HepG2 (cell line): ENCODE measurements at regions not wholly inside any gene's neighbourhood (a gene's known extent, or its start where the extent isn't known, plus 50 kb on each side); places are given as distances from the start of the nearest gene placed in this dataset.

Source experiments
- ATAC-seq: fragments of 200-7000 bp; cut with Tn5 transposase; 3 replicates; pipeline ENCODE4 v1.9.1; 2020; ENCODE audit warnings: mild to moderate bottlenecking, moderate library complexity
- BruUV-seq: library from RNA; stranded (reverse); fragments of 400-500 nt; replicated peaks from 2 replicates; lab custom pipeline; 2021; lab: Mats Ljungman, UMichigan
- CTCF ChIA-PET: fragments of 300-600 bp; formaldehyde crosslinking; extraction: SDS; loops from one replicate; lab custom pipeline; 2021; ENCODE audit warnings: low total read pairs, inconsistent platforms, low intra/inter-chr PET ratio; lab: Yijun Ruan, JAX
- POLR2A ChIA-PET: fragments of 350-600 bp; sonication (Branson Sonifier 250); formaldehyde crosslinking; loops from one replicate; lab custom pipeline; 2020; ENCODE audit warnings: antibody characterized with exemption, inconsistent platforms; lab: Yijun Ruan, JAX
- DNase-seq: peaks from one replicate; pipeline ENCODE4 v3.0.0-alpha.2; 2015; ENCODE audit warnings: low spot score
- FAIRE-seq: peaks from 3 replicates; lab custom pipeline; 2011; peaks lifted over from hg19 to GRCh38; lab: Jason Lieb, UNC
- H2AFZ ChIP-seq: one replicate; pipeline ENCODE4 v1.6.1; 2011; ENCODE audit warnings: low read length, inconsistent platforms
- H3K27ac ChIP-seq: fragments of 300-600 bp; 3 replicates; pipeline ENCODE4 v1.8.0; 2011; ENCODE audit warnings: mixed run types, mild to moderate bottlenecking, mixed read lengths, low read length, inconsistent platforms; ENCODE audit not compliant: insufficient read depth; ENCODE audit errors: extremely low read length
- H3K27me3 ChIP-seq, 2 experiments: fragments of 200-600 bp in 1 of 2; 2 replicates in 1 of 2; 3 replicates in 1 of 2; pipeline versions ENCODE4 v1.6.0 to v1.8.0; 2011; ENCODE audit warnings: low read length in 2 of 2, mild to moderate bottlenecking in 2 of 2, moderate library complexity in 2 of 2, inconsistent platforms in 1 of 2; ENCODE audit not compliant: insufficient read depth in 2 of 2, control insufficient read depth in 1 of 2
- H3K36me3 ChIP-seq, 2 experiments: fragments of 200-600 bp in 1 of 2; replicated peaks in 1 of 2; 2 replicates in 1 of 2; 3 replicates in 1 of 2; pipeline versions ENCODE4 v1.5.1 to v1.8.0; 2011; ENCODE audit warnings: low read length in 2 of 2, inconsistent platforms in 1 of 2; ENCODE audit not compliant: insufficient read depth in 2 of 2, control insufficient read depth in 1 of 2
- H3K4me1 ChIP-seq: 2 replicates; pipeline ENCODE4 v1.5.1; 2012; ENCODE audit warnings: low read length, inconsistent platforms; ENCODE audit not compliant: insufficient read depth
- H3K4me2 ChIP-seq: 2 replicates; pipeline ENCODE4 v1.6.0; 2011; ENCODE audit warnings: low read depth, low read length, inconsistent platforms
- H3K4me3 ChIP-seq, 3 experiments: fragments of 200-600 bp in 1 of 3; sonication (generic), shearing (Covaris generic) in 1 of 3; replicated peaks in 1 of 3; 2 replicates each; pipeline ENCODE4 v1.5.1; 2011 to 2016; ENCODE audit warnings: low read length in 3 of 3, inconsistent platforms in 2 of 3, low read depth in 2 of 3, mild to moderate bottlenecking in 2 of 3, control low read depth in 1 of 3, mixed read lengths in 1 of 3; ENCODE audit not compliant: insufficient read depth in 1 of 3
- H3K79me2 ChIP-seq: one replicate; pipeline ENCODE4 v1.6.1; 2011; ENCODE audit warnings: low read length, inconsistent platforms; ENCODE audit not compliant: insufficient read depth
- H3K9ac ChIP-seq: 2 replicates; pipeline ENCODE4 v1.6.0; 2011; ENCODE audit warnings: mild to moderate bottlenecking, low read depth, low read length, inconsistent platforms; ENCODE audit not compliant: insufficient read depth
- H3K9me3 ChIP-seq: 2 replicates; pipeline ENCODE4 v1.5.1; 2012; ENCODE audit warnings: mild to moderate bottlenecking, low read length
- H4K20me1 ChIP-seq: 2 replicates; pipeline ENCODE4 v1.6.0; 2011; ENCODE audit warnings: inconsistent platforms, mild to moderate bottlenecking, low read length, moderate library complexity; ENCODE audit not compliant: insufficient read depth
- ADNP ChIP-seq: sonication (generic); formaldehyde crosslinking; IDR thresholded peaks from 2 replicates; pipeline ENCODE4 v1.4.0; 2020; ENCODE audit warnings: missing genetic modification reagents
- EZH2 ChIP-seq: conservative IDR thresholded peaks from 2 replicates; pipeline ENCODE4 v1.6.1; 2012; ENCODE audit warnings: mild to moderate bottlenecking, low read depth, low read length, moderate library complexity
- HMGA1 ChIP-seq: sonication (generic); formaldehyde crosslinking; conservative IDR thresholded peaks from 2 replicates; pipeline ENCODE4 v1.4.0; 2020; ENCODE audit warnings: missing genetic modification reagents
- HOXA5 ChIP-seq: sonication (generic); formaldehyde crosslinking; IDR thresholded peaks from 2 replicates; pipeline ENCODE4 v1.4.0; 2020; ENCODE audit warnings: missing genetic modification reagents
- IKZF1 ChIP-seq: fragments of 450-650 bp; IDR thresholded peaks from 2 replicates; pipeline ENCODE4 v1.7.1; 2016
- MTA1 ChIP-seq: sonication (generic); formaldehyde crosslinking; IDR thresholded peaks from 2 replicates; pipeline ENCODE4 v1.4.0; 2020; ENCODE audit warnings: missing genetic modification reagents, mild to moderate bottlenecking, borderline replicate concordance
- NCOA1 ChIP-seq: sonication (generic); formaldehyde crosslinking; IDR thresholded peaks from 2 replicates; pipeline ENCODE4 v1.9.0; 2021; ENCODE audit warnings: missing genetic modification reagents
- PHB2 ChIP-seq: fragments of 450-650 bp; IDR thresholded peaks from 2 replicates; pipeline ENCODE4 v1.6.1; 2018; ENCODE audit not compliant: partially characterized antibody
- RARA ChIP-seq: IDR thresholded peaks from 2 replicates; pipeline ENCODE4 v1.6.1; 2016; ENCODE audit warnings: missing genetic modification reagents, missing compliant biosample characterization
- REPIN1 ChIP-seq: sonication (generic); formaldehyde crosslinking; IDR thresholded peaks from 2 replicates; pipeline ENCODE4 v1.8.0; 2022; ENCODE audit warnings: missing genetic modification reagents, low read depth, mild to moderate bottlenecking, borderline replicate concordance
- SOX5 ChIP-seq: IDR thresholded peaks from 2 replicates; pipeline ENCODE4 v1.6.1; 2016; ENCODE audit warnings: borderline replicate concordance
- SOX6 ChIP-seq, 2 experiments: fragments of 450-650 bp in 1 of 2; sonication (generic) in 1 of 2; formaldehyde crosslinking in 1 of 2; IDR thresholded peaks; 2 replicates each; pipeline versions ENCODE4 v1.4.0 to v1.6.1; 2017 to 2020; ENCODE audit warnings: antibody characterized with exemption in 1 of 2, mild to moderate bottlenecking in 1 of 2, missing genetic modification reagents in 1 of 2
- ZFAT ChIP-seq: sonication (generic); formaldehyde crosslinking; conservative IDR thresholded peaks from 2 replicates; pipeline ENCODE4 v1.8.1; 2023; ENCODE audit warnings: missing genetic modification reagents, inconsistent platforms
- ZNF430 ChIP-seq: sonication (generic); formaldehyde crosslinking; IDR thresholded peaks from 2 replicates; pipeline ENCODE4 v1.9.0; 2021; ENCODE audit warnings: mild to moderate bottlenecking, missing genetic modification reagents
- ZNF841 ChIP-seq: sonication (generic); formaldehyde crosslinking; IDR thresholded peaks from 2 replicates; pipeline ENCODE4 v1.8.1; 2023; ENCODE audit warnings: missing genetic modification reagents, borderline replicate concordance
- WGBS: methylation state at CpG from one replicate; pipeline ENCODE4 v1.1.6; 2017; ENCODE audit warnings: low lambda C conversion rate; 5-methylcytosine and 5-hydroxymethylcytosine counted together
- in situ Hi-C: cut with HindIII; loops from 2 replicates; pipeline ENCODE4 v1.10.0; 2017; ENCODE audit warnings: low pct_unique_long_range_greater_than_20kb; ENCODE audit not compliant: extremely low pct_ligation_motif_present
- intact Hi-C: fragments of 100-400 bp; cut with micrococcal nuclease; formaldehyde crosslinking; loops from one replicate; pipeline ENCODE4 v1.10.0; 2022; ENCODE audit not compliant: unreplicated experiment
- TF ChIP-seq, protein P1 (sequence below): sonication (generic); formaldehyde crosslinking; IDR thresholded peaks from 2 replicates; pipeline ENCODE4 v1.8.0; 2022; ENCODE audit warnings: low read depth, missing genetic modification reagents
- TF ChIP-seq, protein P2 (sequence below): IDR thresholded peaks from 2 replicates; pipeline ENCODE4 v1.6.1; 2018; ENCODE audit warnings: missing genetic modification reagents, mild to moderate bottlenecking, missing compliant biosample characterization
- TF ChIP-seq, protein P3 (sequence below): IDR thresholded peaks from 2 replicates; pipeline ENCODE4 v1.6.1; 2016; ENCODE audit warnings: mild to moderate bottlenecking
- TF ChIP-seq, protein P4 (sequence below): sonication (generic); formaldehyde crosslinking; conservative IDR thresholded peaks from 2 replicates; pipeline ENCODE4 v1.8.1; 2023; ENCODE audit warnings: missing genetic modification reagents

DNA sequence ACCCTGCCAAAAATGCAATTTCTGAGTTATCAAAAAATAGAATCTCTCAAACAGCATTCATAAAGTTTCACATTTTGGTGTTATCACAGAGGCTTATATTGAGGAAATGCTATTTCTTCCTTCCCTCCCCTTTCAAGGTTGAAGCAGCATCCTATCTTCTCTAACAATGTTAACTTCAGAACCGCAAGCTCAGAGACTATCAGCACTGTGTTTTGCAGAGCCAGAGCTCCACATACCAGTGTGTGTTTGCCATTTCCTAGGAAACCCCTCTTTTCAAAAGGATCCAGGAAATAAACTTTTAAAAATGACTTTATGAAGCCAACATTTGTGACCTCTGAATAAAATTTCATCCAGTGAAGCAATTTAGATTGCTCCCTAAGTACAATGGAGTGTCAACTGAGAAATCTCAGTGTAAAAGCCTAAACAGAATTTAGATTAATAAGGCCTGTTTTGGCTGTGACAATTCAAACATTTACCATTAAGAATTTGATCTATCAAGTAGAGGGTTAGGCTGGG lies 332.6 kb downstream of the NOVA1 start (continued):
- TF ChIP-seq, protein P1, sequence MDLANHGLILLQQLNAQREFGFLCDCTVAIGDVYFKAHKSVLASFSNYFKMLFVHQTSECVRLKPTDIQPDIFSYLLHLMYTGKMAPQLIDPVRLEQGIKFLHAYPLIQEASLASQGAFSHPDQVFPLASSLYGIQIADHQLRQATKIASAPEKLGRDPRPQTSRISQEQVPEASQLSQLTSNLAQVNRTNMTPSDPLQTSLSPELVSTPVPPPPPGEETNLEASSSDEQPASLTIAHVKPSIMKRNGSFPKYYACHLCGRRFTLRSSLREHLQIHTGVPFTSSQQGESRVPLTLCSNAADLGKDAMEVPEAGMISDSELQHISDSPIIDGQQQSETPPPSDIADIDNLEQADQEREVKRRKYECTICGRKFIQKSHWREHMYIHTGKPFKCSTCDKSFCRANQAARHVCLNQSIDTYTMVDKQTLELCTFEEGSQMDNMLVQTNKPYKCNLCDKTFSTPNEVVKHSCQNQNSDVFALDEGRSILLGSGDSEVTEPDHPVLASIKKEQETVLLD (CRISPR knock-in tag): no peak
- no peak for TF ChIP-seq ZNF841

DNA sequence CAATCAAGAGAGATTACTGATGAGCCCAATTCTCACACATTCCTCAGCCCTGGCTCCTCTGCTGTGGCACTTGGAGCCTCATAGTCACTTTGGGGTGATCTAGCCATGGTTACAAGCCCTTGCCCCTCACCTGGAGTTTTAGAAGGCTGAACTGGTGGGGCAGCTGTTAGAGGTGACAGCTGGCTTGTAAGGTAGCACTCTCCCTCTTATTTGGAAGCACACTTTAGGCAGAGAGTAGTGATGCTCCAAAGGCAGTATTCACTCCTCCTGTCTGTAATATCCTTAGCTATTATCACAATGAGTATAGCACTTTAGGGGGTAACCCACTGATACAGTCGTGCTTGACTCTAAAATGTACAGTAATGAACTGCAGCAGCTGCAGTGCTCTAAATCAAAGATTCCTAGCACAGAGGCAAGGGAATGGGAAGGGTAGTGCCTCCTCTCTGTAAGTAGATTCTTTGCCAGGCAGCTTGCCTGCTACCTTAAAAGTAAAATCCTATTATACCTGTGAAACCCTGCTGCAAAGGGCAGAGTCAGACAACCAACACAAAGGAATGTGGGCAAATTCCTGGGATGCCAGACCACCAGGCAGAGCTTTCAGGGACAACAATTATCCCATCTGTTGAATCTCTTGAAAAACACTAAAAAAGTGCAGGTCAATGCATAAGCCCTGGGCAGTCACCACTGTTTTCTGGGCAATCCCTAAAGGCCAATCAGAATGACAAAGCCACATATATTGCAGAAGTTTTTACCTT lies 336.3 kb downstream of the NOVA1 start:
- CTCF ChIA-PET: no interaction called here
- no peaks in the 10 kb centered on the region for H3K36me3 ChIP-seq
- no TSS peak for BruUV-seq
- no peak overlapping the region for H2AFZ ChIP-seq
- H3K4me1 ChIP-seq: no peaks in the 10 kb centered on the region
- DNase-seq (no peak), ATAC-seq (no peak), FAIRE-seq (no peak)
- H3K4me2 ChIP-seq: no peak overlapping the region
- no peak overlapping the region for H3K9ac ChIP-seq
- H3K9me3 ChIP-seq: peaks cover 98% of the 10 kb centered on the region
- in situ Hi-C loops (no loop called here), intact Hi-C loops (no loop called here)
- no peaks in the 10 kb centered on the region for H3K27me3 ChIP-seq
- WGBS: 0% methylated on average over 1 of the region's 1 CpG
- H3K27ac ChIP-seq: no peak overlapping the region
- POLR2A ChIA-PET: no interaction called here
- no peaks in the 10 kb centered on the region for H4K20me1 ChIP-seq
- H3K79me2 ChIP-seq: no peaks in the 10 kb centered on the region
- H3K4me3 ChIP-seq: no peak overlapping the region
- no peak for TF ChIP-seq REPIN1 (CRISPR knock-in tag)
- TF ChIP-seq, protein P2, sequence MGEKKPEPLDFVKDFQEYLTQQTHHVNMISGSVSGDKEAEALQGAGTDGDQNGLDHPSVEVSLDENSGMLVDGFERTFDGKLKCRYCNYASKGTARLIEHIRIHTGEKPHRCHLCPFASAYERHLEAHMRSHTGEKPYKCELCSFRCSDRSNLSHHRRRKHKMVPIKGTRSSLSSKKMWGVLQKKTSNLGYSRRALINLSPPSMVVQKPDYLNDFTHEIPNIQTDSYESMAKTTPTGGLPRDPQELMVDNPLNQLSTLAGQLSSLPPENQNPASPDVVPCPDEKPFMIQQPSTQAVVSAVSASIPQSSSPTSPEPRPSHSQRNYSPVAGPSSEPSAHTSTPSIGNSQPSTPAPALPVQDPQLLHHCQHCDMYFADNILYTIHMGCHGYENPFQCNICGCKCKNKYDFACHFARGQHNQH: no peak
- no peak for TF ChIP-seq PHB2
- TF ChIP-seq SOX6 (IDR thresholded peaks at IDR 0.05): no peak
- no peak for TF ChIP-seq SOX6 (CRISPR knock-in tag; IDR thresholded peaks at IDR 0.05)
- TF ChIP-seq RARA: no peak
- no peak for TF ChIP-seq SOX5 (CRISPR knock-in tag)
- TF ChIP-seq ZFAT: no peak
- TF ChIP-seq ZNF430: no peak
- no peak for TF ChIP-seq ZNF841
- no peak for TF ChIP-seq MTA1 (CRISPR knock-in tag)
- no peak for TF ChIP-seq EZH2
- no peak for TF ChIP-seq HOXA5 (CRISPR knock-in tag)
- TF ChIP-seq, protein P3, sequence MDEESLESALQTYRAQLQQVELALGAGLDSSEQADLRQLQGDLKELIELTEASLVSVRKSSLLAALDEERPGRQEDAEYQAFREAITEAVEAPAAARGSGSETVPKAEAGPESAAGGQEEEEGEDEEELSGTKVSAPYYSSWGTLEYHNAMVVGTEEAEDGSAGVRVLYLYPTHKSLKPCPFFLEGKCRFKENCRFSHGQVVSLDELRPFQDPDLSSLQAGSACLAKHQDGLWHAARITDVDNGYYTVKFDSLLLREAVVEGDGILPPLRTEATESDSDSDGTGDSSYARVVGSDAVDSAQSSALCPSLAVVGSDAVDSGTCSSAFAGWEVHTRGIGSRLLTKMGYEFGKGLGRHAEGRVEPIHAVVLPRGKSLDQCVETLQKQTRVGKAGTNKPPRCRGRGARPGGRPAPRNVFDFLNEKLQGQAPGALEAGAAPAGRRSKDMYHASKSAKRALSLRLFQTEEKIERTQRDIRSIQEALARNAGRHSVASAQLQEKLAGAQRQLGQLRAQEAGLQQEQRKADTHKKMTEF (CRISPR knock-in tag): no peak
- no peak for TF ChIP-seq HMGA1 (CRISPR knock-in tag)
- TF ChIP-seq, protein P4, sequence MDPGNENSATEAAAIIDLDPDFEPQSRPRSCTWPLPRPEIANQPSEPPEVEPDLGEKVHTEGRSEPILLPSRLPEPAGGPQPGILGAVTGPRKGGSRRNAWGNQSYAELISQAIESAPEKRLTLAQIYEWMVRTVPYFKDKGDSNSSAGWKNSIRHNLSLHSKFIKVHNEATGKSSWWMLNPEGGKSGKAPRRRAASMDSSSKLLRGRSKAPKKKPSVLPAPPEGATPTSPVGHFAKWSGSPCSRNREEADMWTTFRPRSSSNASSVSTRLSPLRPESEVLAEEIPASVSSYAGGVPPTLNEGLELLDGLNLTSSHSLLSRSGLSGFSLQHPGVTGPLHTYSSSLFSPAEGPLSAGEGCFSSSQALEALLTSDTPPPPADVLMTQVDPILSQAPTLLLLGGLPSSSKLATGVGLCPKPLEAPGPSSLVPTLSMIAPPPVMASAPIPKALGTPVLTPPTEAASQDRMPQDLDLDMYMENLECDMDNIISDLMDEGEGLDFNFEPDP: no peak
- TF ChIP-seq ADNP (CRISPR knock-in tag): no peak
- TF ChIP-seq NCOA1 (CRISPR knock-in tag): no peak
- TF ChIP-seq IKZF1: no peak
